ENCODE measurements at regions not wholly inside any gene's neighbourhood (a gene's known extent, or its start where the extent isn't known, plus 50 kb on each side); places are given as distances from the start of the nearest gene placed in this dataset.

DNA sequence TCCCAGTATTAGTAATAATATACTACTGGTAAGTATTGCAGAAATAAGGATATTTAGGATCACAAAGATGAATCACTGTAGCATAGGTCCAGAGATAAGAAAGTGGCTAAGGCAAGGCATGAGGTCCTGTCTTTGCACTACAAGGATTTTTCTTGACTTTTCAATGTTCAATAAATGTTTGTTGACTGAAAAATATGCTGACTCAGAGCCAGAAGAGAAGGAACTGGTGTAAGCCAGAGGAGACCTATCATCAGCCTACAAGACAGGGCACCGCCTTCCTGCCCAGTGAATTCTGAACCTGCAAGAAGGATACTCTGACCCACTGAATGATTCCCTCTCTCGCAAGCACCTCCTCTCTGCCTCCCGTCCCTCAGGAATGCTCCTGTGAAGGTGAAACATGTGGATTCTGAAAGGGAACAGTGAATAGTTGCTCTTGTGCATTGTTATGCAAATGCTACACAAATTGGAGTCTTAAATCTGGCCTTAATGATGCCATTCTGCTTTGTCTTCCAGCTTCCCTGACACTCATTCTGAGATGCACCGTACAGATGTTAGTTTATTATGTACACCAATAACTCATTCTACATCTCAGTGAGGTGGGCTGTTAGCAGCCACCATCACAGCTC, 540.0 kb downstream of the OMA1 start:
- no peak for DNase-seq (ENCODE audit: low read depth in 2 of 3, low spot score in 1 of 3)

- no peak for DNase-seq (ENCODE audit: low read depth in 2 of 3, low spot score in 1 of 3)
Observed at GRCh38 chr1:58005212-58005611, 541.3 kb downstream of the OMA1 start.

GRCh38 chr1:58003988-58004387, 542.5 kb downstream of the OMA1 start:
- no peak for DNase-seq (ENCODE audit: low read depth in 2 of 3, low spot score in 1 of 3)

GRCh38 chr1:58003059-58003458, 543.5 kb downstream of the OMA1 start:
- no peak for DNase-seq (ENCODE audit: low read depth in 2 of 3, low spot score in 1 of 3)

- DNase-seq (ENCODE audit: low read depth in 2 of 3, low spot score in 1 of 3): no peak
Observed at GRCh38 chr1:58000821-58001220, 545.7 kb downstream of the OMA1 start.

- no peak for DNase-seq (ENCODE audit: low read depth in 2 of 3, low spot score in 1 of 3)
Observed at GRCh38 chr1:58000116-58000515, 546.4 kb downstream of the OMA1 start.

- no peak for DNase-seq (ENCODE audit: low read depth in 2 of 3, low spot score in 1 of 3)
Observed at GRCh38 chr1:57996400-57996799, 550.1 kb downstream of the OMA1 start.

DNA sequence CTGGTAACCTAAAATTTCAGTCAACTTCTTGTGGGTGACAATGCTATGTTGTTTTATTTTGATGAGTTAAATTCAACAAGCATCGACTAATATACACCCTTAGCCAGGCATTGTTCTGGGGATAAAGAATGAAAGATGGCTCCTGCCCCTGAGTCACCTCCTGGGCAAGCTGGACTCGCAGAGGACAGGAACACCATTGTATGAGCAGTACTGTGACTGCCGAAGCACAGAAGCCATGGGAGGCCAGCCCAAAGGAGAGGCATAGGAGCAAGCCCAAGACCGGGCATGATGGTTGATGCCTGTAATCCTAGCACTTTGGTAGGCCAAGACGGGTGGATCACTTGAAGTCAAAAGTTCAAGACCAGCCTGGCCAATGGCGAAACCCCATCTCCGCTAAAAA, 555.2 kb downstream of the OMA1 start:
- DNase-seq (ENCODE audit: low read depth in 2 of 3, low spot score in 1 of 3): no peak

DNA sequence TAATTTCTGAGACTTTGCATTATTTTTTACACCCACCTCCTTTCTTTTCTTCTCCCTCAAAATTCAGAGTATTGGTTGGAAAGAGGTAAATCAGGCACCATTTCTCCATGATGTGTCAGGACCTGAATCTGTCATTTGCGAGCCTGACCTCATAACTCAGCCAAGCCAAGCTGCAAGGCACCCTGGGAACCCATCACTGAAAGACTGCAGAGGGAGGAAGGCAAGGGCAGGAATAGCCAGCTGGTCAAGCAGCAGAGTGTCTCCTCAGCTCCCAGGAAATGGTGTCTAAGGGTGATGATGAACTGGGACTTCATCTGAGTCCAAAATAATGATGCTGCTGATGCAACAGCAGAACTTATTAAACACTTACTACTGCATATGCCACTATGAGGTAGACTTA, 556.6 kb downstream of the OMA1 start:
- no peak for DNase-seq (ENCODE audit: low read depth in 2 of 3, low spot score in 1 of 3)

- no peak for DNase-seq (ENCODE audit: low read depth in 2 of 3, low spot score in 1 of 3)
Observed at GRCh38 chr1:57987523-57987922, 559.0 kb downstream of the OMA1 start.

DNA sequence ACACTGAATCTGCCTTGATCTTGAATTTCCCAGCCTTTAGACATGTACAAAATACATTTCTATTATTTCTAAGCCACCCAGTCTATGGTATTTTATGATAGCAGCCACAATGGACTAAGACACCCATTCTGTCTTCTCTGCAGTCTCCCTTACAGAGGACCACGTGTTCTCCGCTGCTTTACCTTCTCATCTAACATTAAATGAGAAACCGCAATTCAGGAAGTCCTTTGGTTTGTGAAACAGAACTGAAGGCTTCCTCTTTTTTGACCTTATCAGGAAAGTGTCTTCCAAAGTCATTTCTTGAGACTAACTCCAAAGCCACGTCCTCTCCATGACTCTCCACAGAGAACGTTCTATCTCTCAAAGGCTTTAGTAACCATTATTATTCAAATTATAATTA, 560.1 kb downstream of the OMA1 start:
- no peak for DNase-seq (ENCODE audit: low read depth in 2 of 3, low spot score in 1 of 3)

GRCh38 chr1:57984277-57984676, 560.4 kb upstream of the DAB1 start:
- no peak for DNase-seq (ENCODE audit: low read depth in 2 of 3, low spot score in 1 of 3)

DNA sequence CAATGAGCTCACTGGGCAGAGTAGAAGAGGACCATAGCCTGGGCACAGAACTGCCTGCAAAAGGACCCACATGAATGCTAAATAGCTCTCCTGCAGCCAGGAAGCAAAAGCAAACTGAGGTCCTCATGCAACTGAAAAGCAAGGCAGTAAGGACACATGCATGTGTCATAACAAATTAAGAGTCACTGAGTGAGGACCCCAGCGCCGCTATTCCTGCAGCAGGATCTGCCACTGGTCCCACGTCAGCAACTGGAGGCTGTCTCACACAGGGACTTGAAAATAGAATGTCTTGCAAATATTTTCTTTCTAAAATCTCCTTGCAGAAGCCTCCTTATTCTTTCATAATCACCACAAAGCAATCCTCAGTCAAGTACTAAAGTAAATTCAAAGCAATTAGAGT, 559.6 kb upstream of the DAB1 start:
- DNase-seq (ENCODE audit: low read depth in 2 of 3, low spot score in 1 of 3): no peak

- no peak for DNase-seq (ENCODE audit: low read depth in 2 of 3, low spot score in 1 of 3)
Observed at GRCh38 chr1:57982852-57983251, 559.0 kb upstream of the DAB1 start.

- DNase-seq (ENCODE audit: low read depth in 2 of 3, low spot score in 1 of 3): no peak
Observed at GRCh38 chr1:57976216-57976615, 552.4 kb upstream of the DAB1 start.

- no peak for DNase-seq (ENCODE audit: low read depth in 2 of 3, low spot score in 1 of 3)
Observed at GRCh38 chr1:57968321-57968720, 544.5 kb upstream of the DAB1 start.

GRCh38 chr1:57966751-57967406, 543.0 kb upstream of the DAB1 start:
- no peak for DNase-seq (ENCODE audit: low read depth in 2 of 3, low spot score in 1 of 3)

- DNase-seq (ENCODE audit: low read depth in 2 of 3, low spot score in 1 of 3): no peak
Observed at GRCh38 chr1:57966340-57966739, 542.5 kb upstream of the DAB1 start.

DNA sequence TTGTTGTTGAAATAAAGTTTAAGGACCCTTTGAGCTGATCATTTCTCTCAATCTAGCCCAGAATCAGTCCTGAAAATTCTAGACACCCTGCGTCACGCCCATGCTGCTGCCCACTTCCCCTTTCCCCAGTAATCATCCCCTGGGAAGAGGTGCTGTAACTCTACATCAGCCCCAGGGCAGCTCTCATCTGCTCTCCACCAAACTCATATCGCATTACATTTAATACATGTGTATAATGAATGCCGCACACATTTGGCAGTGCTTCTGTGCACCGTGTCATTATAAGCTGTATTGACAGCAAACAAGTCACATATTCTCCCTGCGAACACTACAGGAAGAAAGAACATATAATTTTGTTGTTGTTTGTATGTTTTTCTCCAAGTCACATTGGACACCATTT, 539.7 kb upstream of the DAB1 start:
- DNase-seq (ENCODE audit: low read depth in 2 of 3, low spot score in 1 of 3): no peak

- no peak for DNase-seq (ENCODE audit: low read depth in 2 of 3, low spot score in 1 of 3)
Observed at GRCh38 chr1:57959531-57960241, 535.8 kb upstream of the DAB1 start.

GRCh38 chr1:57957576-57957975, 533.7 kb upstream of the DAB1 start:
- DNase-seq (ENCODE audit: low read depth in 2 of 3, low spot score in 1 of 3): no peak

DNA sequence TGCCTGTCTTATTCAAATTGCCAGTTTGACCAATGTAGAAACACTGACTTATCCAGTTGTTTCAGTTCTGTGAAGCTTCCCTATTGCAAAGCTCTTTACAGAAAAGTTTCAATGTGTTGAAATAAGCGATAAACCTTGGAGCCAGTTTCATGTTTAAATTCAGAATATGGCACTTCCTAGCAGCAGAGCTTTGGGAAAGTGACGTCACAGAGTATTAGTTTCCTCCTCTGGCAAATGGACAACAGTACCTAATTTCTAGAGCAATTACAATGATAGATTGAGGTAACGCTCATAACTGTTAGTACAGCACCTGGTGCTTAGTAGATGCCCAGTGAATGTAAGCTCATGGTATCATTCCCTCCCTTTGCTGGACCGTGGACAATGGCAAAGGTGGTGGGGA, 527.5 kb upstream of the DAB1 start:
- no peak for DNase-seq (ENCODE audit: low read depth in 2 of 3, low spot score in 1 of 3)

DNA sequence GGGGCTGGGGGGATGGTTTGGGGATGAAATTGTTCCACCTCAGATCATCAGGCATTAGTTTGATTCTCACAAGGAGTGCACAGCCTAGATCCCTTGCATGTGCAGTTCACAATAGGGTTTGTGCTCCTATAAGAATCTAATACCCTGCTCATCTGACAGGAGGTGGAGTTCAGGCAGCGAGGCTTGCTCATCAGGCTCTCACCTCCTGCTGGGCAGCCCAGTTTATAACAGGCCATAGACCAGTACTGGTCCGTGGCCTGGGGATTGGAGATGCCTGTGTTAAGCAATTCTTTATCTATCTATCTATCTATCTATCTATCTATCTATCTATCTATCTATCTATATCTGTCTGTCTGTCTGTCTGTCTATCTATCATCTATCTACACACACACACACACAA, 525.3 kb upstream of the DAB1 start:
- no peak for DNase-seq (ENCODE audit: low read depth in 2 of 3, low spot score in 1 of 3)
